Fibroblast of the aortic adventitia (primary cell): ENCODE measurements at regions not wholly inside any gene's neighbourhood (a gene's known extent, or its start where the extent isn't known, plus 50 kb on each side); places are given as distances from the start of the nearest gene placed in this dataset.
A peak's percentile ranks its signal among the peaks of the same experiment; 100 is the strongest.
"Not testable (repeated sequence)": the region's sequence is repeated elsewhere in the genome, so short reads cannot be mapped to it uniquely, and the experiment has no call there.

Experiments used
- DNase-seq: peaks from one replicate; pipeline ENCODE4 v3.0.0-alpha.2; 2010; ENCODE audit warnings: low read depth
- H3K4me3 ChIP-seq: 2 replicates; pipeline ENCODE4 v1.5.1; 2011; ENCODE audit warnings: low read depth, mild to moderate bottlenecking, control low read depth, low read length, moderate library complexity
- TF ChIP-seq, protein P1 (sequence below): IDR thresholded peaks from 2 replicates; pipeline ENCODE4 v1.5.1; 2011; ENCODE audit warnings: mild to moderate bottlenecking, low read length, control low read depth, inconsistent platforms; ENCODE audit not compliant: insufficient read depth

- TF ChIP-seq, protein P1, sequence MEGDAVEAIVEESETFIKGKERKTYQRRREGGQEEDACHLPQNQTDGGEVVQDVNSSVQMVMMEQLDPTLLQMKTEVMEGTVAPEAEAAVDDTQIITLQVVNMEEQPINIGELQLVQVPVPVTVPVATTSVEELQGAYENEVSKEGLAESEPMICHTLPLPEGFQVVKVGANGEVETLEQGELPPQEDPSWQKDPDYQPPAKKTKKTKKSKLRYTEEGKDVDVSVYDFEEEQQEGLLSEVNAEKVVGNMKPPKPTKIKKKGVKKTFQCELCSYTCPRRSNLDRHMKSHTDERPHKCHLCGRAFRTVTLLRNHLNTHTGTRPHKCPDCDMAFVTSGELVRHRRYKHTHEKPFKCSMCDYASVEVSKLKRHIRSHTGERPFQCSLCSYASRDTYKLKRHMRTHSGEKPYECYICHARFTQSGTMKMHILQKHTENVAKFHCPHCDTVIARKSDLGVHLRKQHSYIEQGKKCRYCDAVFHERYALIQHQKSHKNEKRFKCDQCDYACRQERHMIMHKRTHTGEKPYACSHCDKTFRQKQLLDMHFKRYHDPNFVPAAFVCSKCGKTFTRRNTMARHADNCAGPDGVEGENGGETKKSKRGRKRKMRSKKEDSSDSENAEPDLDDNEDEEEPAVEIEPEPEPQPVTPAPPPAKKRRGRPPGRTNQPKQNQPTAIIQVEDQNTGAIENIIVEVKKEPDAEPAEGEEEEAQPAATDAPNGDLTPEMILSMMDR: no peak
- DNase-seq: no peak
- H3K4me3 ChIP-seq: no peak overlapping the region
These were observed 68.2 kb downstream of the ATP23 start for GRCh38 chr12:58009405-58010195.

- no peak overlapping the region for H3K4me3 ChIP-seq
- TF ChIP-seq, protein P1: no peak
- DNase-seq: no peak
These were observed 70.3 kb downstream of the ATP23 start for GRCh38 chr12:58011676-58012075.

GRCh38 chr12:58022379-58023020 is 81.1 kb downstream of the ATP23 start:
- H3K4me3 ChIP-seq, DNase-seq: not testable (repeated sequence)

DNA sequence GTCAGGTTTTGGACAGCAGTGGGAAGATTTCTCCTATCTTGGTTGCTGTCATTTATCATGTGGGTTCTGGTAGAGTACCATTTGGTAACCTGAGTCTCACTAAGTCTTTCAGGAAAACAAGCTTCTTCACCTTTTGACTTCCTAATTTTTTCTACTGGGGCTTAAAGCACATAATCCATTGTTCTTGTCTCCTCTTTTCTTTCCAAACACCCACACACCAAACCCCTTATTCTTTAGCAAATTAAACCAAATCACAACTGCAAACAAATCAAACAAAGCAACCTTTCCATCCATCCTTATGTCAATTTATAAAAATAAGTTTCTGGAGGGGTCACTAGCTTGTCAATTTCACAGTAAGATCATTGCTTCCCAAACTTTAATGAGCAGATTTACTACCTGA is 84.1 kb downstream of the ATP23 start:
- H3K4me3 ChIP-seq: no peak overlapping the region
- TF ChIP-seq, protein P1: no peak
- no peak for DNase-seq

DNA sequence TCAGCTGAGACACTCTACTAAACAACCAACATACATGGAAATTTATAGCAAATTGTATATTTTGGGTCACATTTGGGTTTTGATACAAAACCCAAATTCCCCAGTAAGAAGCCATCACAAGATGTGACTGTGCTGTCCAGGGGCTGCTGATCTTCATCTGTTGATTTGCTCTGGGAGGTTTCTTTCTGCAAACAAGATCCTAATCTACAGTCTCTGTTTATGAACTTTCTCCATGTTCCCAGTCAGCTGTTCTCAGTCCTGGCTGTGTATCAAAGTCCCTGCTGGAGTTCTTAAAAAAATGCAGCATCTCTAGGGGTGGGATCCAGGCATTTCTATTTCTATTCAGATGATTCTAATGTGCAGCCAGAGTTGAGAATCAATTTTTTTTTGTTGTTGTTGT is 85.1 kb downstream of the ATP23 start:
- TF ChIP-seq, protein P1: no peak
- peak; percentile 21 for DNase-seq
- H3K4me3 ChIP-seq: no peak overlapping the region

DNA sequence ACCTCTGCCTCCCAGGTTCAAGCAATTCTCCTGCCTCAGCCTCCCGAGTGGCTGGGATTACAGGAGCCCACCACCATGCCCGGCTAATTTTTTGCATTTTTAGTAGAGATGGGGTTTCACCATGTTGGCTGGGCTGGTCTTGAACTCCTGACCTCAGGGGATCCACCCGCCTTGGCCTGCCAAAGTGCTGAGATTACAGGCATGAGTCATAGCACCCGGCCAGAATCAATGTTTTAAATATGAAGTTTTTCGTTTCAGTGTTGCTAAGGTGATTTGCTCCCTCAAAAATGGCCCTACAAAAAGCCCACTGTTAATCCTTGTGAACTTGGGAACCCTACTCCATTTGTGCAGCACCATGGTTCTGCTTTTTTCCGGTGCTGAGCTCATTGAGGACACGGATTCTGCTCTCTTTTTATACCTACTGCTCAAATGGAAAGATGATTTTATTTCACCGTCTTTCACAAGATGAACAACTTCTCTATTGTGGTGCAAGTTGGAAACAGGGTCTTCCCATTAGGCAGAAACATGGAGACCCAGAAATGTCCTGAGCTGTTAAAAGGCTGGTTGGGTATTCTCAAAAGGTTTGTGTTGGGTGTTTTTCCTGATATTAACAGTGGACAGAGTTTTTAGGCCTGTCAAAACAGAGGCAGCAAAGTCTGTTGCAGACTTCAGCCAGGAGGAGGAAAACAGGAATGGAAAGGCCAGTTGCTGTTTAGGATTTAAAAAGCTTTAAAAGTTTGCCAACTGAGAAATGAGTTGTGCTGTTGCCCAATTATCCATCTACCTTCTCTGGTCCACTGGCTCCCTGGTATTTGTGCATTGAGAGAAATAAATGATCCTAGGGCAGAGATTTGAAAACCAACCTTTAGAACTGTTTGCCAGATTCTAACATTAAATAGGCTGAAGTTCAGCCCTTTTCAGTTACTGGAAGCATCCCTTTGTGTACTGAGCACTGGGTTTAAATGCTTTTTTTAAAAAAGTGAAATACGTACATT is 85.8 kb downstream of the ATP23 start:
- no peak overlapping the region for H3K4me3 ChIP-seq
- DNase-seq: peak; percentile 39
- TF ChIP-seq, protein P1: no peak

DNA sequence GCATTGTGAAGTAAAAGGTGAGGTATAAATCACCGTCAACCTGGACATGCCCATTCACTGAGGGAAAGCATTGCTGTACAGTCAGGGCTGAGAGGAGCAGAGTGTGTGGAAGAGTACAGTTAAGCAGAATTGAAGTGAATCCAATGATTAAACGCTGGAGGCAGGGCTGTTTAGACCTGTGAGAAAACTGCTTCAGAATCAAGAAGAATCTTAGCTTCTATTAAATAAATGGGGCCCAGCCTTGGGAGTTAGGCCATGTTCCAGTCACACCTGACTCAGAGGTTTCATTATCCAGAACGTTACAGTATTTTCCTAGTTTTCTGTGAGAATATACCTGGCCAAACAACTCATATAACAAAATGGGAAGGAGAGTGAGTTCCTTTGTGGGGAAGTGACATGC is 86.9 kb downstream of the ATP23 start:
- TF ChIP-seq, protein P1: no peak
- no peak for DNase-seq
- H3K4me3 ChIP-seq: no peak overlapping the region
